Upper lobe of left lung (tissue), 6 donors: ENCODE measurements at regions not wholly inside any gene's neighbourhood (a gene's known extent, or its start where the extent isn't known, plus 50 kb on each side); places are given as distances from the start of the nearest gene placed in this dataset.

ENCODE experiments used
- ATAC-seq, 2 donors: fragments of 200-7000 bp; cut with Tn5 transposase; one replicate each; pipeline ENCODE4 v1.9.1; 2022; ENCODE audit warnings: mild to moderate bottlenecking in 2 of 2, moderate library complexity in 2 of 2; ENCODE audit not compliant: low FRiP score in 2 of 2
- DNase-seq, 2 donors: peaks; one replicate each; pipeline ENCODE4 v3.0.0-alpha.2; 2019 to 2020
- H3K27ac ChIP-seq, 4 donors: fragments of 200-600 bp; sonication (generic); one replicate each; pipeline ENCODE4 v1.5.1; 2016 to 2019
- H3K27me3 ChIP-seq, 4 donors: fragments of 200-600 bp; sonication (generic); one replicate each; pipeline ENCODE4 v1.5.1; 2017 to 2019
- H3K36me3 ChIP-seq, 4 donors: fragments of 200-600 bp; sonication (generic); one replicate each; pipeline ENCODE4 v1.5.1; 2016 to 2019
- H3K4me1 ChIP-seq, 4 donors: fragments of 200-600 bp; sonication (generic); one replicate each; pipeline ENCODE4 v1.5.1; 2018 to 2019
- H3K4me3 ChIP-seq, 4 donors: fragments of 200-600 bp; sonication (generic); one replicate each; pipeline ENCODE4 v1.5.1; 2017 to 2019; ENCODE audit warnings: mild to moderate bottlenecking in 2 of 4, moderate library complexity in 1 of 4
- H3K9me3 ChIP-seq, 4 donors: fragments of 200-600 bp; sonication (generic); one replicate each; pipeline ENCODE4 v1.5.1; 2018 to 2019
- CTCF ChIP-seq, 6 experiments: fragments of 450-650 bp in 4 of 6; fragments of 200-600 bp in 2 of 6; sonication (generic) in 2 of 6; IDR thresholded peaks; one replicate each; pipeline ENCODE4 v1.5.1; 2016 to 2019; ENCODE audit warnings: antibody characterized with exemption in 6 of 6
- EP300 ChIP-seq, 4 donors: sonication (generic); formaldehyde crosslinking; IDR thresholded peaks; one replicate each; pipeline ENCODE4 v1.5.1; 2017; ENCODE audit warnings: antibody characterized with exemption in 4 of 4, control low read depth in 2 of 4
- POLR2A ChIP-seq, 4 donors: fragments of 450-650 bp; IDR thresholded peaks; one replicate each; pipeline ENCODE4 v1.5.1; 2016 to 2017; ENCODE audit warnings: antibody characterized with exemption in 4 of 4, mild to moderate bottlenecking in 2 of 4
- POLR2AphosphoS5 ChIP-seq, 2 donors: sonication (generic); formaldehyde crosslinking; IDR thresholded peaks; one replicate each; pipeline ENCODE4 v1.5.1; 2017; ENCODE audit warnings: antibody characterized with exemption in 2 of 2
- WGBS, 2 donors: methylation state at CpG; one replicate each; pipeline ENCODE4 v1.1.5; 2017 to 2018; 5-methylcytosine and 5-hydroxymethylcytosine counted together
- donor health status: DM: no; HTN: no; CAD: no; lungs with moderate emphysema.
- donor health status: DM: no; HTN: yes; CAD: no; lungs with severe emphysema.

DNA sequence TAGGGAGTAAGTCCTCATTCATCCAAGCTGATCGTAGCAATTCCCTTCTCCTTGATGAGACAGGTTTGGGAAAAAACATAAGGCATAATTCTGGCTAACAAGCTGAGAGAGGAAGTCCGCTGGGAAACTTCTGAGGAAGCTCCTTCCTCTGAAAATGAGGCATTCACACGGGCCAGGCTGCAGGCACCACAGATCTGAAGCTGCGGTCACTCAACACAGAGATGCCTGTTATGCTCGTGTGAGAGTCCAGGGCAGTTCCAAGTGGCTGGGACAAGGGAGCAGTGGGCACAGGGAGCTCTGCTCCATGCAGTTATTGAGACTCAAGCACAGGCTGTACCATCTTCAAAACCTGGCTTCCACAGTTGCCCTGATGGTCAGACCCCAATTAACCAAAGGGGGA, 200.9 kb upstream of the ID2 start:
- 32 to 77% methylated on average over 3 to 5 of the region's 5 CpGs for WGBS, 2 donors
- Histone ChIP-seq H3K36me3 (no peaks in the 10 kb centered on the region), H3K4me3 (no peak overlapping the region), H3K9me3 (no peaks in the 10 kb centered on the region), H3K4me1 (peaks cover 16 to 28% (median 23%) of the 10 kb centered on the region in 4 donors), H3K27ac (no peak overlapping the region), H3K27me3 (no peaks in the 10 kb centered on the region)
- peak in 1 of 2 donors; percentile 19 for DNase-seq
- TF ChIP-seq POLR2AphosphoS5 (IDR thresholded peaks at IDR 0.05) (no peak), POLR2A (IDR thresholded peaks at IDR 0.05) (no peak)
- no peak for ATAC-seq

DNA sequence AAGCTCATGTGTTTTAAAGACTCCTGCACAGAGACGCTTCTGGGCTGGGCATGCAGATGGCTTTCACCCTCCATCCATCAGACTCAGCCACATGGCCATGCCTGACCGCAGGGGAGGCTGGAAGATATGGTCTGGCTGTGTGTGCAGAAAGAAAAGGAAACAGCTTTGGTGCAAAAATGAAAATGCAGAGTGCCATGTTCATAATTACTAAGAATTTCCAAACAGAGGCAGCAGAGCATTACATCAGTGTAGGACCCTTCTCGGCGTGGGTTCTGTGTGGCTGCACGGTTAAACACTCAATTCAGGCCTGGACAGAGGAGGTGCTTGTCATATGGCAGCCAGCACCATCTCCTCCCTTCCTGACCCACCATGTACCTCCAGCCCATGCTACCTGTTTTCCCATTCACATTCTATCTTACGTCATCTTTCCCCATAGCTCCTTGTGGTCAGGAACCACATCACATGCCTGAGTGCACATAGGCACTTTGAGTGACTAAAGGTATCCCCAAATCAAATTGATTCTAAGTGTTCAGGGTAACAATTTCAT, 200.3 kb upstream of the ID2 start:
- no peak overlapping the region for H3K4me3 ChIP-seq
- WGBS, 2 donors = 73 to 75% methylated on average over 6 of the region's 6 CpGs

GRCh38 chr2:8482432-8482831, 199.4 kb upstream of the ID2 start:
- DNase-seq (no peak), ATAC-seq (no peak)
- H3K9me3 ChIP-seq = no peaks in the 10 kb centered on the region
- peaks cover 9 to 20% (median 11%) of the 10 kb centered on the region in 4 donors for H3K4me1 ChIP-seq
- H3K27ac ChIP-seq = no peak overlapping the region
- H3K36me3 ChIP-seq = no peaks in the 10 kb centered on the region
- no peak for TF ChIP-seq POLR2AphosphoS5 (IDR thresholded peaks at IDR 0.05)
- no peak for TF ChIP-seq CTCF (IDR thresholded peaks at IDR 0.05)
- no peak overlapping the region for H3K4me3 ChIP-seq
- 86% methylated on average over 3 to 4 of the region's 4 CpGs for WGBS, 2 donors
- no peaks in the 10 kb centered on the region for H3K27me3 ChIP-seq

More for the DNA sequence above, 200.3 kb upstream of the ID2 start:
- DNase-seq = peak in 1 of 2 donors; percentile 17
- no peak for TF ChIP-seq EP300 (IDR thresholded peaks at IDR 0.05)
- TF ChIP-seq POLR2AphosphoS5 (IDR thresholded peaks at IDR 0.05) = no peak
- no peak for TF ChIP-seq POLR2A (IDR thresholded peaks at IDR 0.05)
- no peak for TF ChIP-seq CTCF (IDR thresholded peaks at IDR 0.05)
- no peaks in the 10 kb centered on the region for H3K36me3 ChIP-seq
- H3K27me3 ChIP-seq = no peaks in the 10 kb centered on the region
- no peak overlapping the region for H3K27ac ChIP-seq
- H3K9me3 ChIP-seq = no peaks in the 10 kb centered on the region
- no peak for ATAC-seq
- peaks cover 12 to 23% (median 18%) of the 10 kb centered on the region in 4 donors for H3K4me1 ChIP-seq

- no peaks in the 10 kb centered on the region for H3K36me3 ChIP-seq
Measured at GRCh38 chr2:8484502-8485283, 197.2 kb upstream of the ID2 start.

DNA sequence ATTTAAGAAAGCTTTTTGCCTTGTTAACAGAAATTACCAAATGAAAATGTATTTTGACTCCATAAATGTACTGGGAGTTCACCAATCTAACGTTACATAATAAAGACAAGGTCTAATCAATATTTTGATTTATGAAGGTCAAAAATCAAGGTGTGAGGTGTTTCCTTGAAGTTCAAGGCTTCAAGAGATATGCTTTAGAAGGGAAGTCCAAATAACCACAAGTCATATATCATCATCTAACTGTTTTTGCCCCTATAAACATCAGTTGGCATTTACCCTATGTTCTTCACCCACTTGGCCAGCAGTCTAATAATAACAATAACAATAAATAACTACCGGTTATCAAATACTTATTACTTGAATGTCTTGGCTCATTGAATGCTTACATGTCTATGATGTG, 196.1 kb upstream of the ID2 start:
- H3K4me3 ChIP-seq = no peak overlapping the region
- no peaks in the 10 kb centered on the region for H3K9me3 ChIP-seq
- no peaks in the 10 kb centered on the region for H3K27me3 ChIP-seq
- H3K4me1 ChIP-seq = peaks cover 7 to 14% (median 9%) of the 10 kb centered on the region in 4 donors
- TF ChIP-seq POLR2AphosphoS5 (IDR thresholded peaks at IDR 0.05) (no peak), CTCF (IDR thresholded peaks at IDR 0.05) (no peak), POLR2A (IDR thresholded peaks at IDR 0.05) (no peak), EP300 (IDR thresholded peaks at IDR 0.05) (no peak)
- no peak for ATAC-seq
- no peak for DNase-seq
- H3K36me3 ChIP-seq = no peaks in the 10 kb centered on the region
- H3K27ac ChIP-seq = no peak overlapping the region
- 65 to 71% methylated on average over 2 of the region's 2 CpGs for WGBS, 2 donors

More at GRCh38 chr2:8484502-8485283, 197.2 kb upstream of the ID2 start:
- WGBS, 2 donors = 79 to 84% methylated on average over 7 of the region's 7 CpGs
- no peaks in the 10 kb centered on the region for H3K27me3 ChIP-seq
- no peak for ATAC-seq
- H3K27ac ChIP-seq = no peak overlapping the region
- peaks cover 6 to 14% (median 7%) of the 10 kb centered on the region in 4 donors for H3K4me1 ChIP-seq
- TF ChIP-seq POLR2AphosphoS5 (IDR thresholded peaks at IDR 0.05) = no peak
- TF ChIP-seq EP300 (IDR thresholded peaks at IDR 0.05) = no peak
- TF ChIP-seq POLR2A (IDR thresholded peaks at IDR 0.05) = no peak
- no peak overlapping the region for H3K4me3 ChIP-seq
- H3K9me3 ChIP-seq = no peaks in the 10 kb centered on the region
- DNase-seq = no peak
